IPS-18c (cell line): ENCODE measurements at regions not wholly inside any gene's neighbourhood (a gene's known extent, or its start where the extent isn't known, plus 50 kb on each side); places are given as distances from the start of the nearest gene placed in this dataset.

Experiments used
- H3K4me3 ChIP-seq: 2 replicates; pipeline ENCODE4 v1.7.0; 2013; ENCODE audit warnings: low read depth, mild to moderate bottlenecking, low read length, moderate library complexity; ENCODE audit not compliant: insufficient read depth
- H3K9me3 ChIP-seq: one replicate; pipeline ENCODE4 v1.6.1; 2013; ENCODE audit warnings: mild to moderate bottlenecking, low read length, moderate library complexity; ENCODE audit not compliant: control insufficient read depth, insufficient read depth

GRCh38 chr1:79847700-79848099, 841.2 kb upstream of the ADGRL4 start:
- Histone ChIP-seq H3K9me3 (no peaks in the 10 kb centered on the region), H3K4me3 (no peak overlapping the region)

GRCh38 chr1:79845936-79846335, 839.4 kb upstream of the ADGRL4 start:
- no peak overlapping the region for H3K4me3 ChIP-seq

GRCh38 chr1:79842811-79843210, 836.3 kb upstream of the ADGRL4 start:
- no peak overlapping the region for H3K4me3 ChIP-seq
- no peaks in the 10 kb centered on the region for H3K9me3 ChIP-seq

More at GRCh38 chr1:79845936-79846335, 839.4 kb upstream of the ADGRL4 start:
- H3K9me3 ChIP-seq = no peaks in the 10 kb centered on the region

- no peak overlapping the region for H3K4me3 ChIP-seq
- no peaks in the 10 kb centered on the region for H3K9me3 ChIP-seq
These were observed 833.4 kb upstream of the ADGRL4 start for GRCh38 chr1:79839882-79840281.

- Histone ChIP-seq H3K4me3 (no peak overlapping the region), H3K9me3 (no peaks in the 10 kb centered on the region)
These were observed 820.9 kb upstream of the ADGRL4 start for GRCh38 chr1:79827446-79827845.

GRCh38 chr1:79825551-79825950, 819.0 kb upstream of the ADGRL4 start:
- Histone ChIP-seq H3K9me3 (no peaks in the 10 kb centered on the region), H3K4me3 (no peak overlapping the region)

GRCh38 chr1:79822053-79822452, 815.5 kb upstream of the ADGRL4 start:
- no peak overlapping the region for H3K4me3 ChIP-seq
- H3K9me3 ChIP-seq = no peaks in the 10 kb centered on the region

- Histone ChIP-seq H3K9me3 (no peaks in the 10 kb centered on the region), H3K4me3 (no peak overlapping the region)
These were observed 812.6 kb upstream of the ADGRL4 start for GRCh38 chr1:79819140-79819539.

GRCh38 chr1:79817031-79817560, 810.6 kb upstream of the ADGRL4 start:
- Histone ChIP-seq H3K4me3 (no peak overlapping the region), H3K9me3 (no peaks in the 10 kb centered on the region)

- Histone ChIP-seq H3K4me3 (no peak overlapping the region), H3K9me3 (no peaks in the 10 kb centered on the region)
These were observed 808.6 kb upstream of the ADGRL4 start for GRCh38 chr1:79815115-79815514.

GRCh38 chr1:79811173-79811572, 804.6 kb upstream of the ADGRL4 start:
- Histone ChIP-seq H3K9me3 (no peaks in the 10 kb centered on the region), H3K4me3 (no peak overlapping the region)

GRCh38 chr1:79808816-79809475, 802.4 kb upstream of the ADGRL4 start:
- Histone ChIP-seq H3K4me3 (no peak overlapping the region), H3K9me3 (no peaks in the 10 kb centered on the region)

- Histone ChIP-seq H3K4me3 (no peak overlapping the region), H3K9me3 (no peaks in the 10 kb centered on the region)
These were observed 801.3 kb upstream of the ADGRL4 start for GRCh38 chr1:79807816-79808215.

- Histone ChIP-seq H3K4me3 (no peak overlapping the region), H3K9me3 (no peaks in the 10 kb centered on the region)
These were observed 791.0 kb upstream of the ADGRL4 start for GRCh38 chr1:79797487-79797886.

- no peak overlapping the region for H3K4me3 ChIP-seq
- no peaks in the 10 kb centered on the region for H3K9me3 ChIP-seq
These were observed 789.9 kb upstream of the ADGRL4 start for GRCh38 chr1:79796434-79796833.

GRCh38 chr1:79792219-79792930, 785.8 kb upstream of the ADGRL4 start:
- no peak overlapping the region for H3K4me3 ChIP-seq
- no peaks in the 10 kb centered on the region for H3K9me3 ChIP-seq

- Histone ChIP-seq H3K9me3 (no peaks in the 10 kb centered on the region), H3K4me3 (no peak overlapping the region)
These were observed 785.1 kb upstream of the ADGRL4 start for GRCh38 chr1:79791488-79792218.

- Histone ChIP-seq H3K9me3 (no peaks in the 10 kb centered on the region), H3K4me3 (no peak overlapping the region)
These were observed 784.4 kb upstream of the ADGRL4 start for GRCh38 chr1:79790950-79791349.
